Epidermal melanocyte (primary cell): ENCODE measurements at regions not wholly inside any gene's neighbourhood (a gene's known extent, or its start where the extent isn't known, plus 50 kb on each side); places are given as distances from the start of the nearest gene placed in this dataset.

ENCODE experiments used
- DNase-seq: peaks from one replicate; pipeline ENCODE4 v3.0.0; 2011; ENCODE audit warnings: low spot score; ENCODE audit not compliant: insufficient read length

DNA sequence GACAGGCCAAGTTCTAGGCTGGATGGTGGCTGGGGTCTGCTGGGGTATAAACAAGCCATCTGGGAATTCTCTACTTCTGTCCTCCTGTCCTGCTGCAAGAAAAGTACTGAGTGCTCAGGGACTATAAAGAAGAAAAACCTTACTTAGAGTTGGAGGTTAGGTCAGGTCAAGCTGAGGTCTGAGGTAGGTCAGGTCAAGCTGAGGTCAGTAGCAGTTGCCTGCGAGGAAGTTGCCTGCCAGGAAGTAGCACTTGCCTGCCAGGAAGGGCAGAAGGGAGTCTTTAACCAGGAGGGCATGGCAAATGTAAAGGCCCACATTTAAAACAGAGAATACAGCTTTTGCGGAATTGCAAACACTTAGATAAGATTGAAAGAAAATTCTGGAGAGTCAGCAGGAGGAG is 51.3 kb upstream of the PRLR start:
- no peak for DNase-seq
